B cell (primary cell): ENCODE measurements at regions not wholly inside any gene's neighbourhood (a gene's known extent, or its start where the extent isn't known, plus 50 kb on each side); places are given as distances from the start of the nearest gene placed in this dataset.

Experiments
- EZH2 ChIP-seq: IDR thresholded peaks from 2 replicates; pipeline ENCODE4 v1.6.1; 2012; ENCODE audit warnings: borderline replicate concordance, low read depth, mild to moderate bottlenecking, moderate library complexity, low read length; ENCODE audit not compliant: insufficient read depth, poor library complexity, severe bottlenecking
- TF ChIP-seq, protein P1 (sequence below): fragments of 200-600 bp; IDR thresholded peaks from one replicate; pipeline ENCODE4 v1.8.0; 2022; ENCODE audit warnings: antibody characterized with exemption, mild to moderate bottlenecking

DNA sequence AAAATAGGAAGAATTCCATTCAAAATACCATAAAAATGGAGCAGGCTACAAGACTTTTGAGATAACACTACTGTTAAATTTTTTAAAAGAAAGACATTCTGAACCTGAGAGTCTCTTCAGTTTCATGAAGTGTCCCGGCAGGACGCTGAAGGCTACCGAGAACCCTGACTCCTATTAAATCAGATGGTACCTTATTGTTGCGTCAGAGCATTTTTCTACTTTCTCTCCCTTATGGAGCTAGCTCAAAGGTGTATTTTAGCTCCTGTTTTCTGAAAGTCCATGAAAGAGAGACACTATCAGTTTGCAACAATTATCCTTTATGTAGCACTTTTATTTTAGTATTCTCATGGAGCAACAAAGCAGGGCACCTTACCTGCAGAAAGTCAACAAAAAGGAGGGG, 626.7 kb downstream of the IRS1 start:
- TF ChIP-seq, protein P1, sequence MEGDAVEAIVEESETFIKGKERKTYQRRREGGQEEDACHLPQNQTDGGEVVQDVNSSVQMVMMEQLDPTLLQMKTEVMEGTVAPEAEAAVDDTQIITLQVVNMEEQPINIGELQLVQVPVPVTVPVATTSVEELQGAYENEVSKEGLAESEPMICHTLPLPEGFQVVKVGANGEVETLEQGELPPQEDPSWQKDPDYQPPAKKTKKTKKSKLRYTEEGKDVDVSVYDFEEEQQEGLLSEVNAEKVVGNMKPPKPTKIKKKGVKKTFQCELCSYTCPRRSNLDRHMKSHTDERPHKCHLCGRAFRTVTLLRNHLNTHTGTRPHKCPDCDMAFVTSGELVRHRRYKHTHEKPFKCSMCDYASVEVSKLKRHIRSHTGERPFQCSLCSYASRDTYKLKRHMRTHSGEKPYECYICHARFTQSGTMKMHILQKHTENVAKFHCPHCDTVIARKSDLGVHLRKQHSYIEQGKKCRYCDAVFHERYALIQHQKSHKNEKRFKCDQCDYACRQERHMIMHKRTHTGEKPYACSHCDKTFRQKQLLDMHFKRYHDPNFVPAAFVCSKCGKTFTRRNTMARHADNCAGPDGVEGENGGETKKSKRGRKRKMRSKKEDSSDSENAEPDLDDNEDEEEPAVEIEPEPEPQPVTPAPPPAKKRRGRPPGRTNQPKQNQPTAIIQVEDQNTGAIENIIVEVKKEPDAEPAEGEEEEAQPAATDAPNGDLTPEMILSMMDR: no peak
- TF ChIP-seq EZH2: no peak
